ENCODE measurements at regions not wholly inside any gene's neighbourhood (a gene's known extent, or its start where the extent isn't known, plus 50 kb on each side); places are given as distances from the start of the nearest gene placed in this dataset.

GRCh38 chr3:188008582-188009213 lies 145.3 kb upstream of the LPP start:
- Histone ChIP-seq H3K36me3 (ENCODE audit: control insufficient read depth in 1 of 2, insufficient read depth in 2 of 2, low read length in 2 of 2) (no peaks in the 10 kb centered on the region), H3K14ac (ENCODE audit: low read length) (no peak overlapping the region), H3K9ac (ENCODE audit: low read length) (no peak overlapping the region), H4K91ac (ENCODE audit: low read depth, low read length) (no peak overlapping the region), H3K4ac (ENCODE audit: low read depth, low read length) (no peak overlapping the region), H3K9me3 (ENCODE audit: insufficient read depth, low read depth, low read length) (no peaks in the 10 kb centered on the region), H4K12ac (ENCODE audit: low read depth, low read length) (no peak overlapping the region), H2BK12ac (ENCODE audit: low read length) (no peak overlapping the region), H2BK5ac (ENCODE audit: low read depth, low read length, poor library complexity) (no peak overlapping the region), H3K27me3 (ENCODE audit: insufficient read depth, low read length) (no peaks in the 10 kb centered on the region), H3K4me3 (ENCODE audit: low read depth, low read length) (no peak overlapping the region), H3K27ac (ENCODE audit: low read depth, low read length) (no peak overlapping the region), H3K79me2 (ENCODE audit: control insufficient read depth, insufficient read depth, low read length, poor library complexity) (no peaks in the 10 kb centered on the region), H3K4me2 (ENCODE audit: low read length) (no peak overlapping the region), H2AFZ (ENCODE audit: insufficient read depth, low read length, poor library complexity) (no peak overlapping the region), H4K8ac (ENCODE audit: low read depth, low read length) (no peak overlapping the region), H3K18ac (ENCODE audit: low read length) (no peak overlapping the region), H3K79me1 (ENCODE audit: low read length) (peaks cover 3% of the 10 kb centered on the region), H3K4me1 (ENCODE audit: control insufficient read depth in 1 of 2, insufficient read depth in 2 of 2, low read length in 2 of 2) (peaks cover 0 to 2% of the 10 kb centered on the region in 2 experiments), H2AK5ac (ENCODE audit: low read length) (no peak overlapping the region), H3K23ac (ENCODE audit: low read length) (no peak overlapping the region), H2BK120ac (ENCODE audit: insufficient read depth, low read length, poor library complexity) (no peak overlapping the region)
- DNase-seq = no peak
- WGBS (ENCODE audit: extremely low coverage, insufficient coverage, insufficient read length) = no CpG with 5 or more reads among the region's 3 CpGs

GRCh38 chr3:188010478-188010877 lies 143.5 kb upstream of the LPP start:
- H3K79me1 ChIP-seq (ENCODE audit: low read length) = peaks cover 3% of the 10 kb centered on the region
- H3K4me2 ChIP-seq (ENCODE audit: low read length) = no peak overlapping the region
- no peak overlapping the region for H3K23ac ChIP-seq (ENCODE audit: low read length)
- no peaks in the 10 kb centered on the region for H3K36me3 ChIP-seq (ENCODE audit: control insufficient read depth in 1 of 2, insufficient read depth in 2 of 2, low read length in 2 of 2)
- H4K12ac ChIP-seq (ENCODE audit: low read depth, low read length) = no peak overlapping the region
- H3K9me3 ChIP-seq (ENCODE audit: insufficient read depth, low read depth, low read length) = no peaks in the 10 kb centered on the region
- WGBS (ENCODE audit: extremely low coverage, insufficient coverage, insufficient read length) = no CpG with 5 or more reads among the region's 8 CpGs
- no peak overlapping the region for H2BK5ac ChIP-seq (ENCODE audit: low read depth, low read length, poor library complexity)
- no peak overlapping the region for H4K91ac ChIP-seq (ENCODE audit: low read depth, low read length)
- H2BK120ac ChIP-seq (ENCODE audit: insufficient read depth, low read length, poor library complexity) = no peak overlapping the region
- H2BK12ac ChIP-seq (ENCODE audit: low read length) = no peak overlapping the region
- no peak overlapping the region for H3K14ac ChIP-seq (ENCODE audit: low read length)
- no peak overlapping the region for H3K27ac ChIP-seq (ENCODE audit: low read depth, low read length)
- H3K79me2 ChIP-seq (ENCODE audit: control insufficient read depth, insufficient read depth, low read length, poor library complexity) = no peaks in the 10 kb centered on the region
- no peak overlapping the region for H2AFZ ChIP-seq (ENCODE audit: insufficient read depth, low read length, poor library complexity)
- H3K27me3 ChIP-seq (ENCODE audit: insufficient read depth, low read length) = no peaks in the 10 kb centered on the region
- no peak overlapping the region for H4K8ac ChIP-seq (ENCODE audit: low read depth, low read length)
- DNase-seq = peak in 1 of 2 donors; percentile 27
- no peak overlapping the region for H2AK5ac ChIP-seq (ENCODE audit: low read length)
- no peak overlapping the region for H3K9ac ChIP-seq (ENCODE audit: low read length)
- no peak overlapping the region for H3K4ac ChIP-seq (ENCODE audit: low read depth, low read length)
- no peaks in the 10 kb centered on the region for H3K4me1 ChIP-seq (ENCODE audit: control insufficient read depth in 1 of 2, insufficient read depth in 2 of 2, low read length in 2 of 2)
- H3K18ac ChIP-seq (ENCODE audit: low read length) = no peak overlapping the region
- H3K4me3 ChIP-seq (ENCODE audit: low read depth, low read length) = no peak overlapping the region

DNA sequence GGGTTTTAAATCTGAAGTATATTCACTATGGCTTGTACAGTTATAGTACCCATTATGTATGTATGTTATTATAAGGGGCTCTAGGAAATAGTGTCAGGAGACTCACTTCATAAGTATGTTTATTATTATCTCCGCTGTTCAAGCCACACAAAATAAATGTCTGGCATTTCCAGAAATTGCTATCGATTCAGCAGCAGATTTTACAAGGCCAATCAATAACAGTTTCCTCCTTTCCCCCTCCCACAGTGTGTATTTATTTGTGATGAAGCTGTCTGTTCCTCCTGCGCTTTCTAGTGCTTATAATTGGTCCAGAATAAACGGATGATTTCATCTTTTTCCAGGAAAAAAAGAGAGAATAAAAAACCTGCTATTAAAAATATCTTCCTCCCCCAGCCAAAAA lies 134.2 kb upstream of the LPP start:
- Histone ChIP-seq H3K36me3 (ENCODE audit: control insufficient read depth in 1 of 2, insufficient read depth in 2 of 2, low read length in 2 of 2) (no peaks in the 10 kb centered on the region), H4K91ac (ENCODE audit: low read depth, low read length) (no peak overlapping the region), H3K4me1 (ENCODE audit: control insufficient read depth in 1 of 2, insufficient read depth in 2 of 2, low read length in 2 of 2) (no peaks in the 10 kb centered on the region), H2BK5ac (ENCODE audit: low read depth, low read length, poor library complexity) (no peak overlapping the region), H3K14ac (ENCODE audit: low read length) (no peak overlapping the region), H3K23ac (ENCODE audit: low read length) (no peak overlapping the region), H4K12ac (ENCODE audit: low read depth, low read length) (no peak overlapping the region), H4K8ac (ENCODE audit: low read depth, low read length) (no peak overlapping the region), H3K4me3 (ENCODE audit: low read depth, low read length) (no peak overlapping the region), H3K9ac (ENCODE audit: low read length) (no peak overlapping the region), H2AK5ac (ENCODE audit: low read length) (no peak overlapping the region), H3K4me2 (ENCODE audit: low read length) (no peak overlapping the region), H3K27ac (ENCODE audit: low read depth, low read length) (no peak overlapping the region), H2AFZ (ENCODE audit: insufficient read depth, low read length, poor library complexity) (no peak overlapping the region), H2BK12ac (ENCODE audit: low read length) (no peak overlapping the region), H2BK120ac (ENCODE audit: insufficient read depth, low read length, poor library complexity) (no peak overlapping the region), H3K4ac (ENCODE audit: low read depth, low read length) (no peak overlapping the region), H3K18ac (ENCODE audit: low read length) (no peak overlapping the region), H3K9me3 (ENCODE audit: insufficient read depth, low read depth, low read length) (no peaks in the 10 kb centered on the region), H3K27me3 (ENCODE audit: insufficient read depth, low read length) (no peaks in the 10 kb centered on the region), H3K79me1 (ENCODE audit: low read length) (no peaks in the 10 kb centered on the region), H3K79me2 (ENCODE audit: control insufficient read depth, insufficient read depth, low read length, poor library complexity) (no peaks in the 10 kb centered on the region)
- no peak for DNase-seq
- WGBS (ENCODE audit: extremely low coverage, insufficient coverage, insufficient read length) = no CpG with 5 or more reads among the region's 4 CpGs

GRCh38 chr3:188021041-188021440 lies 132.9 kb upstream of the LPP start:
- WGBS (ENCODE audit: extremely low coverage, insufficient coverage, insufficient read length) = no CpG with 5 or more reads among the region's 3 CpGs
- Histone ChIP-seq H2AFZ (ENCODE audit: insufficient read depth, low read length, poor library complexity) (no peak overlapping the region), H3K4me2 (ENCODE audit: low read length) (no peak overlapping the region), H3K14ac (ENCODE audit: low read length) (no peak overlapping the region), H3K79me1 (ENCODE audit: low read length) (no peaks in the 10 kb centered on the region), H3K4me3 (ENCODE audit: low read depth, low read length) (no peak overlapping the region), H3K9me3 (ENCODE audit: insufficient read depth, low read depth, low read length) (no peaks in the 10 kb centered on the region), H3K4ac (ENCODE audit: low read depth, low read length) (no peak overlapping the region), H2AK5ac (ENCODE audit: low read length) (no peak overlapping the region), H2BK5ac (ENCODE audit: low read depth, low read length, poor library complexity) (no peak overlapping the region), H4K8ac (ENCODE audit: low read depth, low read length) (no peak overlapping the region), H3K36me3 (ENCODE audit: control insufficient read depth in 1 of 2, insufficient read depth in 2 of 2, low read length in 2 of 2) (no peaks in the 10 kb centered on the region), H2BK120ac (ENCODE audit: insufficient read depth, low read length, poor library complexity) (no peak overlapping the region), H4K12ac (ENCODE audit: low read depth, low read length) (no peak overlapping the region), H3K27me3 (ENCODE audit: insufficient read depth, low read length) (no peaks in the 10 kb centered on the region), H3K9ac (ENCODE audit: low read length) (no peak overlapping the region), H3K79me2 (ENCODE audit: control insufficient read depth, insufficient read depth, low read length, poor library complexity) (no peaks in the 10 kb centered on the region), H3K23ac (ENCODE audit: low read length) (no peak overlapping the region), H3K27ac (ENCODE audit: low read depth, low read length) (no peak overlapping the region), H4K91ac (ENCODE audit: low read depth, low read length) (no peak overlapping the region), H2BK12ac (ENCODE audit: low read length) (no peak overlapping the region), H3K4me1 (ENCODE audit: control insufficient read depth in 1 of 2, insufficient read depth in 2 of 2, low read length in 2 of 2) (no peaks in the 10 kb centered on the region), H3K18ac (ENCODE audit: low read length) (no peak overlapping the region)
- DNase-seq = no peak
